Liver (tissue), 8 donors: ENCODE measurements at regions not wholly inside any gene's neighbourhood (a gene's known extent, or its start where the extent isn't known, plus 50 kb on each side); places are given as distances from the start of the nearest gene placed in this dataset.

Source experiments
- DNase-seq: peaks from one replicate; pipeline ENCODE4 v3.0.0-alpha.2; 2017; ENCODE audit warnings: low spot score
- H3K27ac ChIP-seq, 2 donors: one replicate each; pipeline ENCODE4 v1.7.0; 2013; ENCODE audit warnings: inconsistent platforms in 2 of 2, low read length in 2 of 2, control low read depth in 1 of 2, low read depth in 1 of 2, mild to moderate bottlenecking in 1 of 2
- H3K27me3 ChIP-seq, 4 donors: one replicate each; pipeline versions ENCODE4 v1.6.1 to v1.7.0; 2013; ENCODE audit warnings: low read length in 3 of 4, inconsistent platforms in 1 of 4, mild to moderate bottlenecking in 1 of 4, moderate library complexity in 1 of 4; ENCODE audit not compliant: control insufficient read depth in 4 of 4, insufficient read depth in 4 of 4
- H3K36me3 ChIP-seq, 4 donors: one replicate each; pipeline versions ENCODE4 v1.6.1 to v1.7.0; 2013; ENCODE audit warnings: low read length in 3 of 4, mild to moderate bottlenecking in 3 of 4, low read depth in 1 of 4, moderate library complexity in 1 of 4; ENCODE audit not compliant: control insufficient read depth in 4 of 4, insufficient read depth in 3 of 4
- H3K4me1 ChIP-seq, 4 donors: one replicate each; pipeline versions ENCODE4 v1.6.1 to v1.7.0; 2013; ENCODE audit warnings: low read length in 3 of 4, mild to moderate bottlenecking in 3 of 4, moderate library complexity in 1 of 4; ENCODE audit not compliant: control insufficient read depth in 4 of 4, insufficient read depth in 4 of 4
- H3K4me3 ChIP-seq, 3 donors: one replicate each; pipeline versions ENCODE4 v1.6.1 to v1.7.0; 2013; ENCODE audit warnings: low read length in 3 of 3, control low read depth in 1 of 3, low read depth in 1 of 3, mild to moderate bottlenecking in 1 of 3
- H3K9ac ChIP-seq, 2 donors: one replicate each; pipeline ENCODE4 v1.7.0; 2013; ENCODE audit warnings: low read length in 2 of 2, mild to moderate bottlenecking in 2 of 2, moderate library complexity in 2 of 2, control low read depth in 1 of 2, low read depth in 1 of 2
- H3K9me3 ChIP-seq, 4 donors: one replicate each; pipeline versions ENCODE4 v1.6.1 to v1.7.0; 2013; ENCODE audit warnings: low read length in 3 of 4; ENCODE audit not compliant: control insufficient read depth in 4 of 4
- CTCF ChIP-seq: fragments of 150-350 bp; IDR thresholded peaks from 2 replicates; pipeline ENCODE4 v1.5.1; 2017; ENCODE audit warnings: improper control_type of control experiment, low read depth, low read length; ENCODE audit not compliant: missing input control
- EGR1 ChIP-seq, 2 donors: IDR thresholded peaks; 2 replicates each; pipeline ENCODE4 v1.6.1; 2016 to 2018; ENCODE audit warnings: antibody characterized with exemption in 2 of 2, low read depth in 2 of 2
- FOXA1 ChIP-seq: IDR thresholded peaks from 2 replicates; pipeline ENCODE4 v1.6.1; 2016; ENCODE audit warnings: antibody characterized with exemption
- FOXA2 ChIP-seq: IDR thresholded peaks from 2 replicates; pipeline ENCODE4 v1.6.1; 2016; ENCODE audit warnings: antibody characterized with exemption
- GABPA ChIP-seq, 2 donors: IDR thresholded peaks in 1 of 2; conservative IDR thresholded peaks in 1 of 2; 2 replicates each; pipeline ENCODE4 v1.6.1; 2016; ENCODE audit warnings: antibody characterized with exemption in 2 of 2, mild to moderate bottlenecking in 1 of 2, moderate library complexity in 1 of 2
- HNF4A ChIP-seq, 2 donors: conservative IDR thresholded peaks; 2 replicates each; pipeline ENCODE4 v1.6.1; 2016; ENCODE audit warnings: antibody characterized with exemption in 2 of 2, mild to moderate bottlenecking in 2 of 2
- HNF4G ChIP-seq: IDR thresholded peaks from 2 replicates; pipeline ENCODE4 v1.6.1; 2016; ENCODE audit warnings: antibody characterized with exemption
- JUND ChIP-seq, 2 donors: IDR thresholded peaks; 2 replicates each; pipeline ENCODE4 v1.6.1; 2016; ENCODE audit warnings: antibody characterized with exemption in 2 of 2
- NR2F2 ChIP-seq: IDR thresholded peaks from 2 replicates; pipeline ENCODE4 v1.6.1; 2016; ENCODE audit warnings: antibody characterized with exemption
- RAD21 ChIP-seq, 2 donors: IDR thresholded peaks; 2 replicates each; pipeline ENCODE4 v1.6.1; 2016; ENCODE audit warnings: antibody characterized with exemption in 2 of 2, mild to moderate bottlenecking in 2 of 2
- RXRA ChIP-seq, 2 donors: IDR thresholded peaks; 2 replicates each; pipeline ENCODE4 v1.6.1; 2017 to 2018; ENCODE audit warnings: antibody characterized with exemption in 2 of 2, mild to moderate bottlenecking in 1 of 2
- SP1 ChIP-seq: IDR thresholded peaks from 2 replicates; pipeline ENCODE4 v1.6.1; 2018; ENCODE audit warnings: antibody characterized with exemption, mild to moderate bottlenecking
- TAF1 ChIP-seq: conservative IDR thresholded peaks from 2 replicates; pipeline ENCODE4 v1.6.1; 2016; ENCODE audit warnings: antibody characterized with exemption, mild to moderate bottlenecking
- YY1 ChIP-seq: IDR thresholded peaks from 2 replicates; pipeline ENCODE4 v1.6.1; 2016; ENCODE audit warnings: antibody characterized with exemption, mild to moderate bottlenecking
- WGBS: extraction: QIAGEN DNeasy Blood & Tissue Kit; methylation state at CpG from one replicate; pipeline ENCODE4 v1.1.7; 2013; 5-methylcytosine and 5-hydroxymethylcytosine counted together
- TF ChIP-seq, protein P1 (sequence below): IDR thresholded peaks from 2 replicates; pipeline ENCODE4 v1.6.1; 2016; ENCODE audit warnings: antibody characterized with exemption
- TF ChIP-seq, protein P2 (sequence below): IDR thresholded peaks from 2 replicates; pipeline ENCODE4 v1.6.1; 2016; ENCODE audit warnings: antibody characterized with exemption
- TF ChIP-seq, protein P3 (sequence below): IDR thresholded peaks from 2 replicates; pipeline ENCODE4 v1.6.1; 2016; ENCODE audit warnings: antibody characterized with exemption, mild to moderate bottlenecking
- TF ChIP-seq, protein P4 (sequence below): IDR thresholded peaks from 2 replicates; pipeline ENCODE4 v1.6.1; 2016; ENCODE audit warnings: antibody characterized with exemption
- donor health status: healthy.
- donor health status: healthy.
- donor health status: healthy.
- donor health status: healthy.
- donor health status: healthy.

DNA sequence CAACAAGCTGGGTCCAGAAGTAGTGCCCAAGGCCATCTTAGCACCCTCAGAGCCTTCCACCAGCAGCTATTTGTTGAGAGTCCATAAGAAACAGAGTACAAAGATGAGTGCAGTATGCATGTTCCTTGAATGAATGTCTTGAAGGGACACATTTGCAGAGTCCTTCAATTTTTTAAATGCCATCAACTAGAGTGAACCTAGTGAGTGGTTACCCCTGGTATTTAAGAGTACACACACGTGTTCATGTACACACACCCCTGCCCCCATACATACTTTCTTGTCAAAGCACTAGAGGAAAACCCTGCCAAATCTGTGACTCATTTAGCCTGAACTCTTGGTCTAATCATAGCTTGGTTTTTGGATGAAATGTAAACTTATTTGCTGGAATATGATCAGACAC is 84.5 kb upstream of the GALNT15 start:
- DNase-seq, result no peak
- H3K36me3 ChIP-seq, result no peaks in the 10 kb centered on the region
- no peaks in the 10 kb centered on the region for H3K9me3 ChIP-seq
- 65% methylated on average over 1 of the region's 1 CpG for WGBS
- H3K4me1 ChIP-seq, result no peaks in the 10 kb centered on the region
- no peak overlapping the region for H3K9ac ChIP-seq
- no peak overlapping the region for H3K4me3 ChIP-seq
- H3K27me3 ChIP-seq, result no peaks in the 10 kb centered on the region
- TF ChIP-seq JUND (IDR thresholded peaks at IDR 0.05), result peak in 1 of 2 donors; percentile 23
- no peak for TF ChIP-seq EGR1 (IDR thresholded peaks at IDR 0.05; ENCODE audit: low read depth in 2 of 2)
- no peak overlapping the region for H3K27ac ChIP-seq

GRCh38 chr3:16090706-16091105 is 83.8 kb upstream of the GALNT15 start:
- H3K4me3 ChIP-seq, result no peak overlapping the region
- H3K36me3 ChIP-seq, result no peaks in the 10 kb centered on the region
- H3K4me1 ChIP-seq, result no peaks in the 10 kb centered on the region
- no peak overlapping the region for H3K9ac ChIP-seq
- DNase-seq, result no peak
- H3K9me3 ChIP-seq, result no peaks in the 10 kb centered on the region
- no peak for TF ChIP-seq NR2F2
- no peak for TF ChIP-seq RXRA (IDR thresholded peaks at IDR 0.05)
- TF ChIP-seq RAD21 (IDR thresholded peaks at IDR 0.05), result no peak
- TF ChIP-seq, protein P1, sequence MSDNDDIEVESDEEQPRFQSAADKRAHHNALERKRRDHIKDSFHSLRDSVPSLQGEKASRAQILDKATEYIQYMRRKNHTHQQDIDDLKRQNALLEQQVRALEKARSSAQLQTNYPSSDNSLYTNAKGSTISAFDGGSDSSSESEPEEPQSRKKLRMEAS, result no peak
- TF ChIP-seq, protein P2, sequence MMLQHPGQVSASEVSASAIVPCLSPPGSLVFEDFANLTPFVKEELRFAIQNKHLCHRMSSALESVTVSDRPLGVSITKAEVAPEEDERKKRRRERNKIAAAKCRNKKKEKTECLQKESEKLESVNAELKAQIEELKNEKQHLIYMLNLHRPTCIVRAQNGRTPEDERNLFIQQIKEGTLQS, result no peak
- TF ChIP-seq TAF1, result no peak
- no peak for TF ChIP-seq YY1
- TF ChIP-seq JUND (IDR thresholded peaks at IDR 0.05), result no peak
- no peak for TF ChIP-seq SP1
- no peak for TF ChIP-seq FOXA1
- TF ChIP-seq, protein P3, sequence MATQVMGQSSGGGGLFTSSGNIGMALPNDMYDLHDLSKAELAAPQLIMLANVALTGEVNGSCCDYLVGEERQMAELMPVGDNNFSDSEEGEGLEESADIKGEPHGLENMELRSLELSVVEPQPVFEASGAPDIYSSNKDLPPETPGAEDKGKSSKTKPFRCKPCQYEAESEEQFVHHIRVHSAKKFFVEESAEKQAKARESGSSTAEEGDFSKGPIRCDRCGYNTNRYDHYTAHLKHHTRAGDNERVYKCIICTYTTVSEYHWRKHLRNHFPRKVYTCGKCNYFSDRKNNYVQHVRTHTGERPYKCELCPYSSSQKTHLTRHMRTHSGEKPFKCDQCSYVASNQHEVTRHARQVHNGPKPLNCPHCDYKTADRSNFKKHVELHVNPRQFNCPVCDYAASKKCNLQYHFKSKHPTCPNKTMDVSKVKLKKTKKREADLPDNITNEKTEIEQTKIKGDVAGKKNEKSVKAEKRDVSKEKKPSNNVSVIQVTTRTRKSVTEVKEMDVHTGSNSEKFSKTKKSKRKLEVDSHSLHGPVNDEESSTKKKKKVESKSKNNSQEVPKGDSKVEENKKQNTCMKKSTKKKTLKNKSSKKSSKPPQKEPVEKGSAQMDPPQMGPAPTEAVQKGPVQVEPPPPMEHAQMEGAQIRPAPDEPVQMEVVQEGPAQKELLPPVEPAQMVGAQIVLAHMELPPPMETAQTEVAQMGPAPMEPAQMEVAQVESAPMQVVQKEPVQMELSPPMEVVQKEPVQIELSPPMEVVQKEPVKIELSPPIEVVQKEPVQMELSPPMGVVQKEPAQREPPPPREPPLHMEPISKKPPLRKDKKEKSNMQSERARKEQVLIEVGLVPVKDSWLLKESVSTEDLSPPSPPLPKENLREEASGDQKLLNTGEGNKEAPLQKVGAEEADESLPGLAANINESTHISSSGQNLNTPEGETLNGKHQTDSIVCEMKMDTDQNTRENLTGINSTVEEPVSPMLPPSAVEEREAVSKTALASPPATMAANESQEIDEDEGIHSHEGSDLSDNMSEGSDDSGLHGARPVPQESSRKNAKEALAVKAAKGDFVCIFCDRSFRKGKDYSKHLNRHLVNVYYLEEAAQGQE, result no peak
- TF ChIP-seq EGR1 (IDR thresholded peaks at IDR 0.05; ENCODE audit: low read depth in 2 of 2), result no peak
- no peak for TF ChIP-seq HNF4A (conservative IDR thresholded peaks at IDR 0.05)
- no peak for TF ChIP-seq HNF4G
- no peak for TF ChIP-seq GABPA (IDR thresholded peaks at IDR 0.05 in 1 of 2, conservative IDR thresholded peaks at IDR 0.05 in 1 of 2)
- TF ChIP-seq CTCF, result no peak
- no peak for TF ChIP-seq FOXA2
- TF ChIP-seq, protein P4, sequence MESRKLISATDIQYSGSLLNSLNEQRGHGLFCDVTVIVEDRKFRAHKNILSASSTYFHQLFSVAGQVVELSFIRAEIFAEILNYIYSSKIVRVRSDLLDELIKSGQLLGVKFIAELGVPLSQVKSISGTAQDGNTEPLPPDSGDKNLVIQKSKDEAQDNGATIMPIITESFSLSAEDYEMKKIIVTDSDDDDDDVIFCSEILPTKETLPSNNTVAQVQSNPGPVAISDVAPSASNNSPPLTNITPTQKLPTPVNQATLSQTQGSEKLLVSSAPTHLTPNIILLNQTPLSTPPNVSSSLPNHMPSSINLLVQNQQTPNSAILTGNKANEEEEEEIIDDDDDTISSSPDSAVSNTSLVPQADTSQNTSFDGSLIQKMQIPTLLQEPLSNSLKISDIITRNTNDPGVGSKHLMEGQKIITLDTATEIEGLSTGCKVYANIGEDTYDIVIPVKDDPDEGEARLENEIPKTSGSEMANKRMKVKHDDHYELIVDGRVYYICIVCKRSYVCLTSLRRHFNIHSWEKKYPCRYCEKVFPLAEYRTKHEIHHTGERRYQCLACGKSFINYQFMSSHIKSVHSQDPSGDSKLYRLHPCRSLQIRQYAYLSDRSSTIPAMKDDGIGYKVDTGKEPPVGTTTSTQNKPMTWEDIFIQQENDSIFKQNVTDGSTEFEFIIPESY, result no peak
- H3K27me3 ChIP-seq, result no peaks in the 10 kb centered on the region
- H3K27ac ChIP-seq, result no peak overlapping the region
